ENCODE measurements at regions not wholly inside any gene's neighbourhood (a gene's known extent, or its start where the extent isn't known, plus 50 kb on each side); places are given as distances from the start of the nearest gene placed in this dataset.

DNA sequence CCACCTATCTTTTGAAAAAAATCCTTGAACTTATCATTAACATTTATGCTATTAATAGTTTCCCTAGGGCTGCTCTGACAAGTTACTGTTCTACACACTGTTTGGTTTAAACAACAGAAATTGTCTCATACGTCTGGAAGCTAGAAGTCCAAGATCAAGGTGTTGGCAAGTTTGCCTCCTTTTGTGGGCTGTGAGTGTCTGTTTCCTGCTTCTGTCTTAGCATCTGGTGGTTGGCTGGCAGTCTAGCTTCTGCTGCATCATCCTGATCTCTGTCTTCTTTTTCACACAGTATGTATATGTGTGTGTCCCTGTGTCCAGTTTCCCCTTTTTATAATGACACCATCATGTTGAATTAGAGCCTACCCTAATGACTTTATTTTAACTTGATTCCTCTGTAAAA lies 154.8 kb downstream of the RPS12 start:
- TF ChIP-seq POLR2A (IDR thresholded peaks at IDR 0.05) (no peak), POLR2AphosphoS5 (IDR thresholded peaks at IDR 0.05) (no peak)
- TF ChIP-seq, protein P1, sequence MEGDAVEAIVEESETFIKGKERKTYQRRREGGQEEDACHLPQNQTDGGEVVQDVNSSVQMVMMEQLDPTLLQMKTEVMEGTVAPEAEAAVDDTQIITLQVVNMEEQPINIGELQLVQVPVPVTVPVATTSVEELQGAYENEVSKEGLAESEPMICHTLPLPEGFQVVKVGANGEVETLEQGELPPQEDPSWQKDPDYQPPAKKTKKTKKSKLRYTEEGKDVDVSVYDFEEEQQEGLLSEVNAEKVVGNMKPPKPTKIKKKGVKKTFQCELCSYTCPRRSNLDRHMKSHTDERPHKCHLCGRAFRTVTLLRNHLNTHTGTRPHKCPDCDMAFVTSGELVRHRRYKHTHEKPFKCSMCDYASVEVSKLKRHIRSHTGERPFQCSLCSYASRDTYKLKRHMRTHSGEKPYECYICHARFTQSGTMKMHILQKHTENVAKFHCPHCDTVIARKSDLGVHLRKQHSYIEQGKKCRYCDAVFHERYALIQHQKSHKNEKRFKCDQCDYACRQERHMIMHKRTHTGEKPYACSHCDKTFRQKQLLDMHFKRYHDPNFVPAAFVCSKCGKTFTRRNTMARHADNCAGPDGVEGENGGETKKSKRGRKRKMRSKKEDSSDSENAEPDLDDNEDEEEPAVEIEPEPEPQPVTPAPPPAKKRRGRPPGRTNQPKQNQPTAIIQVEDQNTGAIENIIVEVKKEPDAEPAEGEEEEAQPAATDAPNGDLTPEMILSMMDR (IDR thresholded peaks at IDR 0.05 in 8 of 11, conservative IDR thresholded peaks at IDR 0.05 in 3 of 11): no peak

Measured in spleen (tissue), 7 donors.